Esophagus squamous epithelium (tissue), 4 donors: ENCODE measurements at regions not wholly inside any gene's neighbourhood (a gene's known extent, or its start where the extent isn't known, plus 50 kb on each side); places are given as distances from the start of the nearest gene placed in this dataset.

Source experiments
- CTCF ChIP-seq, 6 experiments: fragments of 450-650 bp in 4 of 6; fragments of 200-600 bp in 2 of 6; sonication (generic) in 2 of 6; IDR thresholded peaks; one replicate each; pipeline ENCODE4 v1.5.1; 2016 to 2019; ENCODE audit warnings: antibody characterized with exemption in 6 of 6, mild to moderate bottlenecking in 4 of 6, moderate library complexity in 4 of 6
- POLR2A ChIP-seq, 4 donors: fragments of 450-650 bp; IDR thresholded peaks; one replicate each; pipeline ENCODE4 v1.6.1; 2017; ENCODE audit warnings: antibody characterized with exemption in 4 of 4, mild to moderate bottlenecking in 4 of 4, moderate library complexity in 3 of 4

- no peak for TF ChIP-seq CTCF (IDR thresholded peaks at IDR 0.05)
- TF ChIP-seq POLR2A (IDR thresholded peaks at IDR 0.05), result no peak
Measured at GRCh38 chr6:168972128-168972527, 281.5 kb downstream of the THBS2 start.
